ENCODE measurements at regions not wholly inside any gene's neighbourhood (a gene's known extent, or its start where the extent isn't known, plus 50 kb on each side); places are given as distances from the start of the nearest gene placed in this dataset.

- H3K27ac Mint-ChIP-seq, result no peak overlapping the region
- H3K36me3 Mint-ChIP-seq (ENCODE audit: low read depth), result no peaks in the 10 kb centered on the region
- no peak for DNase-seq (ENCODE audit: low spot score)
- no peaks in the 10 kb centered on the region for H3K4me1 Mint-ChIP-seq (ENCODE audit: low read depth)
- no peak overlapping the region for H3K4me3 Mint-ChIP-seq
- no peaks in the 10 kb centered on the region for H3K27me3 Mint-ChIP-seq (ENCODE audit: low read depth)
- no peaks in the 10 kb centered on the region for H3K9me3 Mint-ChIP-seq
Observed at GRCh38 chr12:59158681-59159080, 238.4 kb upstream of the LRIG3 start.

GRCh38 chr12:59158066-59158465 lies 237.8 kb upstream of the LRIG3 start:
- DNase-seq (ENCODE audit: low spot score), result no peak
- no peaks in the 10 kb centered on the region for H3K27me3 Mint-ChIP-seq (ENCODE audit: low read depth)
- H3K36me3 Mint-ChIP-seq (ENCODE audit: low read depth), result no peaks in the 10 kb centered on the region
- no peak overlapping the region for H3K27ac Mint-ChIP-seq
- H3K4me3 Mint-ChIP-seq, result no peak overlapping the region
- no peaks in the 10 kb centered on the region for H3K4me1 Mint-ChIP-seq (ENCODE audit: low read depth)
- H3K9me3 Mint-ChIP-seq, result no peaks in the 10 kb centered on the region

GRCh38 chr12:59155448-59155847 lies 235.1 kb upstream of the LRIG3 start:
- no peak for DNase-seq (ENCODE audit: low spot score)
- no peaks in the 10 kb centered on the region for H3K9me3 Mint-ChIP-seq
- no peaks in the 10 kb centered on the region for H3K27me3 Mint-ChIP-seq (ENCODE audit: low read depth)
- H3K27ac Mint-ChIP-seq, result no peak overlapping the region
- no peak overlapping the region for H3K4me3 Mint-ChIP-seq
- H3K36me3 Mint-ChIP-seq (ENCODE audit: low read depth), result no peaks in the 10 kb centered on the region
- H3K4me1 Mint-ChIP-seq (ENCODE audit: low read depth), result no peaks in the 10 kb centered on the region

GRCh38 chr12:59151243-59151642 lies 230.9 kb upstream of the LRIG3 start:
- Mint-ChIP-seq H3K36me3 (ENCODE audit: low read depth) (no peaks in the 10 kb centered on the region), H3K4me1 (ENCODE audit: low read depth) (no peaks in the 10 kb centered on the region), H3K4me3 (no peak overlapping the region), H3K27me3 (ENCODE audit: low read depth) (no peaks in the 10 kb centered on the region), H3K27ac (no peak overlapping the region), H3K9me3 (no peaks in the 10 kb centered on the region)
- DNase-seq (ENCODE audit: low spot score), result no peak

- H3K27me3 Mint-ChIP-seq (ENCODE audit: low read depth), result no peaks in the 10 kb centered on the region
- no peak overlapping the region for H3K4me3 Mint-ChIP-seq
- no peaks in the 10 kb centered on the region for H3K9me3 Mint-ChIP-seq
- no peak overlapping the region for H3K27ac Mint-ChIP-seq
- no peaks in the 10 kb centered on the region for H3K36me3 Mint-ChIP-seq (ENCODE audit: low read depth)
- H3K4me1 Mint-ChIP-seq (ENCODE audit: low read depth), result no peaks in the 10 kb centered on the region
- peak; percentile 4 for DNase-seq (ENCODE audit: low spot score)
Observed at GRCh38 chr12:59149995-59150642, 229.8 kb upstream of the LRIG3 start.

GRCh38 chr12:59147791-59148190 lies 227.5 kb upstream of the LRIG3 start:
- no peak overlapping the region for H3K4me3 Mint-ChIP-seq
- DNase-seq (ENCODE audit: low spot score), result no peak
- no peaks in the 10 kb centered on the region for H3K27me3 Mint-ChIP-seq (ENCODE audit: low read depth)
- H3K27ac Mint-ChIP-seq, result no peak overlapping the region
- H3K36me3 Mint-ChIP-seq (ENCODE audit: low read depth), result no peaks in the 10 kb centered on the region
- no peaks in the 10 kb centered on the region for H3K4me1 Mint-ChIP-seq (ENCODE audit: low read depth)
- H3K9me3 Mint-ChIP-seq, result no peaks in the 10 kb centered on the region

- no peaks in the 10 kb centered on the region for H3K9me3 Mint-ChIP-seq
- H3K36me3 Mint-ChIP-seq (ENCODE audit: low read depth), result no peaks in the 10 kb centered on the region
- H3K27ac Mint-ChIP-seq, result no peak overlapping the region
- no peaks in the 10 kb centered on the region for H3K27me3 Mint-ChIP-seq (ENCODE audit: low read depth)
- no peak for DNase-seq (ENCODE audit: low spot score)
- H3K4me1 Mint-ChIP-seq (ENCODE audit: low read depth), result no peaks in the 10 kb centered on the region
- no peak overlapping the region for H3K4me3 Mint-ChIP-seq
Observed at GRCh38 chr12:59142183-59142790, 222.0 kb upstream of the LRIG3 start.

GRCh38 chr12:59134750-59135149 lies 214.4 kb upstream of the LRIG3 start:
- no peak overlapping the region for H3K27ac Mint-ChIP-seq
- no peaks in the 10 kb centered on the region for H3K4me1 Mint-ChIP-seq (ENCODE audit: low read depth)
- no peaks in the 10 kb centered on the region for H3K36me3 Mint-ChIP-seq (ENCODE audit: low read depth)
- no peaks in the 10 kb centered on the region for H3K9me3 Mint-ChIP-seq
- no peaks in the 10 kb centered on the region for H3K27me3 Mint-ChIP-seq (ENCODE audit: low read depth)
- H3K4me3 Mint-ChIP-seq, result no peak overlapping the region
- no peak for DNase-seq (ENCODE audit: low spot score)

GRCh38 chr12:59131462-59131861 lies 211.2 kb upstream of the LRIG3 start:
- H3K27me3 Mint-ChIP-seq (ENCODE audit: low read depth), result no peaks in the 10 kb centered on the region
- no peak for DNase-seq (ENCODE audit: low spot score)
- H3K36me3 Mint-ChIP-seq (ENCODE audit: low read depth), result no peaks in the 10 kb centered on the region
- no peak overlapping the region for H3K27ac Mint-ChIP-seq
- no peaks in the 10 kb centered on the region for H3K9me3 Mint-ChIP-seq
- H3K4me3 Mint-ChIP-seq, result no peak overlapping the region
- H3K4me1 Mint-ChIP-seq (ENCODE audit: low read depth), result no peaks in the 10 kb centered on the region

GRCh38 chr12:59122784-59123183 lies 202.5 kb upstream of the LRIG3 start:
- DNase-seq (ENCODE audit: low spot score), result no peak
- Mint-ChIP-seq H3K9me3 (no peaks in the 10 kb centered on the region), H3K27me3 (ENCODE audit: low read depth) (no peaks in the 10 kb centered on the region), H3K4me1 (ENCODE audit: low read depth) (no peaks in the 10 kb centered on the region), H3K36me3 (ENCODE audit: low read depth) (no peaks in the 10 kb centered on the region), H3K4me3 (no peak overlapping the region), H3K27ac (no peak overlapping the region)

- Mint-ChIP-seq H3K36me3 (ENCODE audit: low read depth) (no peaks in the 10 kb centered on the region), H3K27ac (no peak overlapping the region), H3K4me1 (ENCODE audit: low read depth) (no peaks in the 10 kb centered on the region), H3K9me3 (no peaks in the 10 kb centered on the region), H3K4me3 (no peak overlapping the region), H3K27me3 (ENCODE audit: low read depth) (no peaks in the 10 kb centered on the region)
- DNase-seq (ENCODE audit: low spot score), result no peak
Observed at GRCh38 chr12:59121451-59121850, 201.1 kb upstream of the LRIG3 start.

GRCh38 chr12:59119676-59120075 lies 199.4 kb upstream of the LRIG3 start:
- no peaks in the 10 kb centered on the region for H3K4me1 Mint-ChIP-seq (ENCODE audit: low read depth)
- no peak overlapping the region for H3K27ac Mint-ChIP-seq
- no peaks in the 10 kb centered on the region for H3K27me3 Mint-ChIP-seq (ENCODE audit: low read depth)
- H3K4me3 Mint-ChIP-seq, result no peak overlapping the region
- no peaks in the 10 kb centered on the region for H3K9me3 Mint-ChIP-seq
- DNase-seq (ENCODE audit: low spot score), result no peak
- H3K36me3 Mint-ChIP-seq (ENCODE audit: low read depth), result no peaks in the 10 kb centered on the region

GRCh38 chr12:59118356-59118755 lies 198.1 kb upstream of the LRIG3 start:
- Mint-ChIP-seq H3K4me3 (no peak overlapping the region), H3K9me3 (no peaks in the 10 kb centered on the region), H3K36me3 (ENCODE audit: low read depth) (no peaks in the 10 kb centered on the region), H3K4me1 (ENCODE audit: low read depth) (peaks cover 3% of the 10 kb centered on the region), H3K27me3 (ENCODE audit: low read depth) (no peaks in the 10 kb centered on the region), H3K27ac (no peak overlapping the region)
- DNase-seq (ENCODE audit: low spot score), result no peak

- no peak overlapping the region for H3K4me3 Mint-ChIP-seq
Observed at GRCh38 chr12:59115995-59116394, 195.7 kb upstream of the LRIG3 start.

GRCh38 chr12:59115526-59115925 lies 195.2 kb upstream of the LRIG3 start:
- no peak for DNase-seq (ENCODE audit: low spot score)
- Mint-ChIP-seq H3K9me3 (no peaks in the 10 kb centered on the region), H3K4me1 (ENCODE audit: low read depth) (peaks cover 3% of the 10 kb centered on the region), H3K4me3 (no peak overlapping the region), H3K36me3 (ENCODE audit: low read depth) (no peaks in the 10 kb centered on the region), H3K27me3 (ENCODE audit: low read depth) (no peaks in the 10 kb centered on the region), H3K27ac (no peak overlapping the region)

More at GRCh38 chr12:59115995-59116394, 195.7 kb upstream of the LRIG3 start:
- Mint-ChIP-seq H3K4me1 (ENCODE audit: low read depth) (peaks cover 3% of the 10 kb centered on the region), H3K36me3 (ENCODE audit: low read depth) (no peaks in the 10 kb centered on the region), H3K27me3 (ENCODE audit: low read depth) (no peaks in the 10 kb centered on the region), H3K9me3 (no peaks in the 10 kb centered on the region), H3K27ac (no peak overlapping the region)
- no peak for DNase-seq (ENCODE audit: low spot score)

Data from T-helper 2 cell treated with Interferon-gamma antibody and Interleukin-4, amounts not matched to agents 5 μg/mL and 100 μg/mL, for 36 hours (primary cell).